Erythroblast (primary cell): ENCODE measurements at regions not wholly inside any gene's neighbourhood (a gene's known extent, or its start where the extent isn't known, plus 50 kb on each side); places are given as distances from the start of the nearest gene placed in this dataset.

Experiments used
- GATA1 ChIP-seq: IDR thresholded peaks from 2 replicates; pipeline ENCODE4 v1.6.1; 2011; ENCODE audit warnings: low read depth, mild to moderate bottlenecking, control low read depth, low read length, moderate library complexity
- POLR2A ChIP-seq: IDR thresholded peaks from 2 replicates; pipeline ENCODE4 v1.6.1; 2011; ENCODE audit warnings: mild to moderate bottlenecking, low read length

- no peak for TF ChIP-seq POLR2A
- TF ChIP-seq GATA1: no peak
Observed at GRCh38 chr18:56161566-56162260, 476.7 kb downstream of the TXNL1 start.
